Activated CD4-positive, alpha-beta T cell treated with anti-CD3 and anti-CD28 coated beads for 48 hours (primary cell): ENCODE measurements at regions not wholly inside any gene's neighbourhood (a gene's known extent, or its start where the extent isn't known, plus 50 kb on each side); places are given as distances from the start of the nearest gene placed in this dataset.

Experiments used
- DNase-seq: peaks from one replicate; pipeline ENCODE4 v3.0.0-alpha.2; 2020

- no peak for DNase-seq
Observed at GRCh38 chr20:19930426-19930825, 86.7 kb upstream of the NAA20 start.

GRCh38 chr20:19932170-19932667, 84.9 kb upstream of the NAA20 start:
- DNase-seq = no peak

GRCh38 chr20:19934792-19935491, 82.2 kb upstream of the NAA20 start:
- no peak for DNase-seq

- no peak for DNase-seq
Observed at GRCh38 chr20:19935842-19936241, 81.3 kb upstream of the NAA20 start.

GRCh38 chr20:19936466-19937200, 80.5 kb upstream of the NAA20 start:
- DNase-seq = no peak

GRCh38 chr20:19937218-19937617, 79.9 kb upstream of the NAA20 start:
- DNase-seq = peak; percentile 32

- DNase-seq = peak; percentile 45
Observed at GRCh38 chr20:19937651-19938420, 79.3 kb upstream of the NAA20 start.

- DNase-seq = no peak
Observed at GRCh38 chr20:19938421-19939090, 78.6 kb upstream of the NAA20 start.

GRCh38 chr20:19940988-19941460, 76.1 kb upstream of the NAA20 start:
- no peak for DNase-seq

- no peak for DNase-seq
Observed at GRCh38 chr20:19942611-19943010, 74.6 kb upstream of the NAA20 start.

- DNase-seq = no peak
Observed at GRCh38 chr20:19943061-19943521, 74.1 kb upstream of the NAA20 start.

GRCh38 chr20:19944772-19945459, 72.2 kb upstream of the NAA20 start:
- DNase-seq = peak; percentile 63

GRCh38 chr20:19945732-19946670, 71.2 kb upstream of the NAA20 start:
- no peak for DNase-seq

- peak; percentile 12 for DNase-seq
Observed at GRCh38 chr20:19947611-19948264, 69.4 kb upstream of the NAA20 start.

GRCh38 chr20:19949195-19949867, 67.8 kb upstream of the NAA20 start:
- DNase-seq = no peak

GRCh38 chr20:19950042-19950441, 67.1 kb upstream of the NAA20 start:
- DNase-seq = no peak

GRCh38 chr20:19952392-19952791, 64.8 kb upstream of the NAA20 start:
- DNase-seq = peak; percentile 21

GRCh38 chr20:19953606-19954005, 63.6 kb upstream of the NAA20 start:
- DNase-seq = no peak

GRCh38 chr20:19956976-19957375, 60.2 kb upstream of the NAA20 start:
- no peak for DNase-seq

- DNase-seq = no peak
Observed at GRCh38 chr20:19958219-19958618, 58.9 kb upstream of the NAA20 start.
